RKO (cell line): ENCODE measurements at regions not wholly inside any gene's neighbourhood (a gene's known extent, or its start where the extent isn't known, plus 50 kb on each side); places are given as distances from the start of the nearest gene placed in this dataset.
"Not testable (repeated sequence)": the region's sequence is repeated elsewhere in the genome, so short reads cannot be mapped to it uniquely, and the experiment has no call there.

Source experiments
- DNase-seq: peaks from one replicate; pipeline ENCODE4 v3.0.0-alpha.2; 2016; ENCODE audit warnings: low spot score

GRCh38 chr2:104904889-104905288 is 51.0 kb downstream of the POU3F3 start:
- no peak for DNase-seq

DNA sequence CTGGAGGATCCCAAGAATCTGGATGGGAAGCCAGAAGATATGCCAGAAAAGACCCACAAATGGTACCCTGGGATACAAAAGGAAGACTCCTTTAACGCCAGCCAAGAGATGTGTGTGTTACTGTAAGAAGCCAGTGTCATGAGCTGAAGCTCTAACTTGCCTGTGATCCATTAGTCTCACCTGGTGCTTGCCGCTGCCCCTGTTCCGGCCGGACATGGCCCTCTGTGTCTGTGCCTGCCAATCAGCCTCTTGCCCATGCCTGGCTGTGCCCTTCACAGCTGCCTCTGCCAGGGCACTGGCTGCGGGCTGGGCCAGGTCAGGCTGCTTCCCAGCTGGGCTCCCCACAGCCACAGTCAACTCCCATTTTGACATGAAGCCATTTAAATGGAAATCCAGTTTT is 55.4 kb downstream of the POU3F3 start:
- DNase-seq, result no peak

DNA sequence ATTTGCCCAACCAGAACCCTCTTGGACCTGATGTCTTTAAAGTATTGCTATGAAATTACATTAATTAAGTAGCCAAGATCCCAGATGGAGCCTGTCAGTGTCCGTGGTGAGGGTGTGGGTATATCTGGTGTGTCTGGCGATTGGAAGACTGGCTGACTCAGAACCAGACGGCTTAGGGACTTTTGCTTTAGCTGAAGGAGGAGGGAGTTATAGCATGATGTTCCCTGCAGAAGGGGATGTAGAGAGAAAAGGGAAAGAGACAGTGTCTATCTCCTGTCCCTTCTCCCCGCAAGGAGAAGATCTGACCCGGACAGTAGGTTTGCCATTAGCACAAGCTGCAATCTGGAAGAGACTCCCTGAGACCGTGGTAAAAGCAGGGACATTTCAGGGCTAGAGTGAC is 60.6 kb downstream of the POU3F3 start:
- DNase-seq, result no peak

- DNase-seq, result no peak
Observed at GRCh38 chr2:104915107-104915793, 61.3 kb downstream of the POU3F3 start.

DNA sequence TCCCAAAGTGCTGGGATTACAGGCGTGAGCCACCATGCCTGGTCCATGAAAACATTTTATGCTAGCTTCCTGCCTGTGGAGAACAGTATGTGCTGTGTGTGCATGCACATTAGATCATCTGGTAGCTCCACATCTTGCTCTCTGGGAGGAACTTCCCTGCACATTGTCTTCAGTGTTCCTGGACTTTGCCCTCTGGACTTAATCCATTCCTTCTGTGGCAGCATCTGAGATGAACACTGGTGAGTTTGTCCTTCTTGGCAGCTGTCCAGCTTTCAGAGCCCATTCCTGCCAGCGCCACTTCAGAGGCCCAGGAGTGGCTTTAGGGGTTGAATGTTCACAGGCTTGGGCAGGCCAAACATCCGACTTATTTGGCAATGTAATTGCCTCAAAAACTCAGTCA is 65.2 kb downstream of the POU3F3 start:
- no peak for DNase-seq

DNA sequence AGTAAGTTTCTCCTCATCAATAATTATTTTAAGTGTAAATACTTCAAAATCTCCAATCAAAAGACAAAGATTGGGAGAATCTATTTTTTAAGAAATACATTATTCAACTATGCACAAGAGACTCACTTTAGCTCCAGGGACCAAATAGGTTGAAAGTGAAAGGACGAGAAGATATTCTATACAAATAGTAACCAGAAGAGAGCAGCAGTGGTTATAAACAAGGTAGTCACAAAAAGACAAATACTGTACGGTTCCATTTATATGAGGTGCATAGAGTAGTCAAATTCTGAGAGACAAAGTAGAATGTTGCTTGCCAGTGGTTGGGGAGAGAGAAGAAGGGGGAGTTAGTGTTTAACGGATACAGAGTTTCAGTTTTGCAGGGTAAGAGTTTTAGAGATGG is 69.8 kb downstream of the POU3F3 start:
- DNase-seq, result no peak

DNA sequence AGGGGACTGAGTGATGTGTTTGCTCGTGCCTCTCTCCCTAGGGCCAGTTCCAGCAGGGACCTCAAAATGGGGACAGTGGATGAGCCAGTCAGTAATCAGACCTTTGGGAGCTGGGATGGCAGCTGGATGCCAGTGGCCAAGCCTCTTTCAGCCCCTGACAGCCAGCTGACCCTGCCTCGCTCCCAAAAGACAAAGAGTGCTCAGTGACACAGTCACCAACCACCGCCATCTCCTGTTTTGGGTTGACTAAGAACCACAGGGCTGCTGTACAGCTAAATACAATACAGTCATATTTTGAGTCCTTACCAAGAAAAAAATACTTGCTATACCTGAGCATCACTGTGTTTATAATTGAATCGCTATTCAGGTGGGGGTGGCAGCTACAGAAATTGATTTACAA is 75.7 kb downstream of the POU3F3 start:
- no peak for DNase-seq

- DNase-seq, result no peak
Observed at GRCh38 chr2:104930732-104931131, 76.8 kb downstream of the POU3F3 start.

GRCh38 chr2:104932243-104932642 is 78.3 kb downstream of the POU3F3 start:
- DNase-seq, result no peak

DNA sequence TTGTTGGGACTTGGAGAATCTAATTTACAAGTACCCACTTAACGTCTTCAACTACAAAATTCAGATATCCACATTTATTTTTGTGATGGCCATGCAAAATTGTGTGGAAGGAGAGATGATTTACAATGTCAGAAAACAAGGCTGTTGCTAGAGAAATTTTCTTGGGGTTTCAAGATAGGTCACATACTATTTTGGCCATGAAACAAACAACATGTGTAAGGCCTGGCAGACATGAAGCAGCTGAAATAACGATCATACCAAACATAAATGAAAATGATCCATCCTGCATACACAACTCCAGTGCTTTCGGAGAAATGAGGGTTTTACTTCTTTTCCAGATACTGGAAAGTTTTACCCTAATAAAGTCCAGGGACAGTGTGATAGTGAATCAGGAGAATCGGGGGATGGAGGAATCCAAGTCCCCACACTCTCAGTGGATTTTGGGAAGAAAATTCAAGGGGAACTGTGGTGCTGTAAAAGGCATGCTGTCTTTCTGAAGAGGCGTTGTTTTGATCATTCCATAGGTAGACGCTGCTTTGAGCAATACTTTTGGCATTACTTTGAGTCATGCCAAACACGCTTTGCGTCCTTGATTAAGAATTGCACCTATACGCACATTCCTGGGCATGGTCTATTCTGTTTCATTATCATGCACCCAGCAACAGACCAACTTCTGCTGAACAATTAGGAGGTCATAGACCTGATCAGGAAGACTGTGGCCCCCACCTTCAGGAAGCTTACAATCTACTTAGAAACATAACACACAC is 79.4 kb downstream of the POU3F3 start:
- DNase-seq, result no peak

DNA sequence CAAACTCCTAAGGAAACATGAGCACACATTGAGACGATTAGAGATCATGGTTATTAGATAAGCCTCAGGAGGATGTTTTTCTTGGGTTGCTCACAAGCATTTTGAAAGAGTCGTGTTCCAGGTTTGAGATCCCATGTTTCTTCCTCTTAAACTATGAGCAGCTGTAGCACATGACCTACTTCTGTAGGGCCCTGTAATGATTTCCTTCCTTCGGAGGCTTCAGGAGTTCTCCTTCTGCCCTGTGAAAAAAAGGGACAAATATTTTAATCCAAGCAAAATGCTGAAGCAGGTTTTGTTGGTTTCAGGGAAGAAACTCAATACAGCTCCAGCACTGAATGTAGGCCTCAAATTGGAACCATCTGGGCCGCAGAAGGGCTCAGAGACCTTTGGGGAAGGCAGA is 82.6 kb downstream of the POU3F3 start:
- no peak for DNase-seq

GRCh38 chr2:104938231-104938941 is 84.5 kb downstream of the POU3F3 start:
- no peak for DNase-seq

- no peak for DNase-seq
Observed at GRCh38 chr2:104939570-104940217, 85.8 kb downstream of the POU3F3 start.

DNA sequence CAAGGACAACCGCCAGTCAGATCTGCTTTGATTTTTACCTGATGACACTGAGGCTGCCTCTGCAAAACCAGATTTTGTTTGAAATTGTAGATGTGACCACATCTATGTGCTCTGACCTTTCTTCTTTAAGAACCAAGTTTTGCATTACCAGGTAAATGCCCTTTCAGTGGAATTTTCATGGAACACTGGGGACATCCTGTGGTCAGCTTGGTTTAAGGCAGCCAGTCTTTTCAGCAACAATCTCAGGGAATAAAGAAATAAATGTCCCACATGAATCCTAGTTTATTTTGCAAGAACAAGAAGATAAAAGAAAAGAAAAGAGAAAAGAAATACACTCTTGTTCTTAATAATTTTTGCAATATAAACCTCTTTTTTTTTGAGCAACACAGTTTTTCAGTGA is 90.6 kb downstream of the POU3F3 start:
- peak; percentile 38 for DNase-seq

DNA sequence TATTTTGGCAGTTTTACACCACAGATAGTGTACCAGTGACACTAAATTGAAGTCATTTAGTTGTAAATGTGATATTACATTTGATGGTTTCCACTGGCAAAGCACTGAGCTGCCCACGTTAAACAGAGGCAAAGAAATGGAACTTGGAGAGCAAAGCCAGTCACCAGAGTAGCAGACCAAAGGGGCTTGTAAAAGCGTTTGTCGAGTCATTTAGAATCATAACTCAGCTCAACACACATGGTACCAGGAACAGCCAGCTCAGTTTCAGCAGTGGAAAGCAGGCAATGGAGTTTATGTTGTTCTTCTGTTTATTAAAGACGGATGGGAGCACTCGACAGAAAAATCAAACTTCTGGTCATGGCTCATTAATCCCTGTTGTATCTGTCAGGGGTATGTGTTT is 91.2 kb downstream of the POU3F3 start:
- no peak for DNase-seq

- DNase-seq, result no peak
Observed at GRCh38 chr2:104945866-104946265, 92.0 kb downstream of the POU3F3 start.

GRCh38 chr2:104947456-104947855 is 90.4 kb upstream of the MRPS9 start:
- not testable (repeated sequence) for DNase-seq

GRCh38 chr2:104952976-104953375 is 84.9 kb upstream of the MRPS9 start:
- peak; percentile 54 for DNase-seq

GRCh38 chr2:104965900-104966299 is 72.0 kb upstream of the MRPS9 start:
- DNase-seq, result no peak

- peak; percentile 45 for DNase-seq
Observed at GRCh38 chr2:104969564-104969963, 68.3 kb upstream of the MRPS9 start.

GRCh38 chr2:104975371-104975770 is 62.5 kb upstream of the MRPS9 start:
- DNase-seq, result no peak

GRCh38 chr2:104975851-104976250 is 62.0 kb upstream of the MRPS9 start:
- DNase-seq, result no peak
